MM.1S (cell line): ENCODE measurements at regions not wholly inside any gene's neighbourhood (a gene's known extent, or its start where the extent isn't known, plus 50 kb on each side); places are given as distances from the start of the nearest gene placed in this dataset.

Experiments used
- DNase-seq: peaks from one replicate; pipeline ENCODE4 v3.0.0-alpha.2; 2015
- H2AFZ ChIP-seq: fragments of 300-600 bp; sonication (generic); 2 replicates; pipeline ENCODE4 v1.6.0; 2016; ENCODE audit warnings: antibody characterized with exemption, low read length
- H3F3A ChIP-seq: fragments of 300-600 bp; sonication (generic); 2 replicates; pipeline ENCODE4 v1.6.1; 2016; ENCODE audit warnings: mild to moderate bottlenecking, antibody characterized with exemption, low read length, moderate library complexity, mixed read lengths; ENCODE audit not compliant: insufficient read depth
- H3K27ac ChIP-seq: fragments of 300-600 bp; sonication (generic); 2 replicates; pipeline ENCODE4 v1.5.1; 2016; ENCODE audit warnings: mild to moderate bottlenecking, low read length
- H3K27me3 ChIP-seq: fragments of 300-600 bp; sonication (generic); replicated peaks from 2 replicates; pipeline ENCODE4 v1.6.0; 2016; ENCODE audit warnings: low read length; ENCODE audit not compliant: insufficient read depth
- H3K36me3 ChIP-seq: fragments of 300-600 bp; sonication (generic); replicated peaks from 2 replicates; pipeline ENCODE4 v1.6.1; 2016; ENCODE audit warnings: mild to moderate bottlenecking, low read length, mixed read lengths; ENCODE audit not compliant: insufficient read depth
- H3K4me1 ChIP-seq: fragments of 300-600 bp; sonication (generic); 2 replicates; pipeline ENCODE4 v1.6.1; 2016; ENCODE audit warnings: low read length, mixed read lengths
- H3K4me2 ChIP-seq: fragments of 300-600 bp; sonication (generic); 2 replicates; pipeline ENCODE4 v1.6.0; 2016; ENCODE audit warnings: low read depth, low read length
- H3K4me3 ChIP-seq: fragments of 300-600 bp; sonication (generic); 2 replicates; pipeline ENCODE4 v1.5.1; 2016; ENCODE audit warnings: low read length, mixed read lengths
- H3K79me2 ChIP-seq: fragments of 300-600 bp; sonication (generic); 2 replicates; pipeline ENCODE4 v1.6.1; 2016; ENCODE audit warnings: mixed run types, low read length, mixed read lengths
- H3K9ac ChIP-seq: fragments of 300-600 bp; sonication (generic); 2 replicates; pipeline ENCODE4 v1.6.1; 2016; ENCODE audit warnings: low read length, mixed read lengths
- H3K9me2 ChIP-seq: fragments of 300-600 bp; sonication (generic); replicated peaks from 2 replicates; pipeline ENCODE4 v1.6.1; 2016; ENCODE audit warnings: mild to moderate bottlenecking, low read length, mixed read lengths; ENCODE audit not compliant: insufficient read depth
- H3K9me3 ChIP-seq: fragments of 300-600 bp; sonication (generic); replicated peaks from 2 replicates; pipeline ENCODE4 v1.6.1; 2016; ENCODE audit warnings: mild to moderate bottlenecking, low read length, mixed read lengths; ENCODE audit not compliant: insufficient read depth
- H4K20me1 ChIP-seq: fragments of 300-600 bp; sonication (generic); 2 replicates; pipeline ENCODE4 v1.6.1; 2016; ENCODE audit warnings: mild to moderate bottlenecking, low read length, moderate library complexity, mixed read lengths; ENCODE audit not compliant: insufficient read depth
- EZH2 ChIP-seq: fragments of 300-600 bp; sonication (generic); optimal IDR thresholded peaks from 2 replicates; pipeline ENCODE3; 2017; ENCODE audit warnings: low read depth, mild to moderate bottlenecking, antibody characterized with exemption, low read length, mixed read lengths
- EZH2phosphoT487 ChIP-seq: fragments of 300-600 bp; sonication (generic); IDR thresholded peaks from 2 replicates; pipeline ENCODE4 v1.6.1; 2018; ENCODE audit warnings: antibody characterized with exemption, low read length
- TF ChIP-seq, protein P1 (sequence below): fragments of 300-600 bp; sonication (generic); IDR thresholded peaks from 2 replicates; pipeline ENCODE4 v1.5.1; 2016; ENCODE audit warnings: antibody characterized with exemption, low read length, mixed read lengths

GRCh38 chr22:46029036-46029435, 52.1 kb upstream of the WNT7B start:
- Histone ChIP-seq H3F3A (no peaks in the 10 kb centered on the region), H2AFZ (no peak overlapping the region), H3K9ac (no peak overlapping the region), H3K79me2 (no peaks in the 10 kb centered on the region), H3K27ac (no peak overlapping the region), H3K9me2 (no peaks in the 10 kb centered on the region), H3K36me3 (no peaks in the 10 kb centered on the region), H4K20me1 (no peaks in the 10 kb centered on the region), H3K27me3 (peaks cover 20% of the 10 kb centered on the region), H3K4me1 (no peaks in the 10 kb centered on the region), H3K9me3 (no peaks in the 10 kb centered on the region), H3K4me2 (no peak overlapping the region), H3K4me3 (no peak overlapping the region)
- DNase-seq, result no peak
- TF ChIP-seq EZH2phosphoT487, result no peak

- H3K9me3 ChIP-seq, result no peaks in the 10 kb centered on the region
- H4K20me1 ChIP-seq, result no peaks in the 10 kb centered on the region
- H3K4me3 ChIP-seq, result no peak overlapping the region
- H3K9me2 ChIP-seq, result no peaks in the 10 kb centered on the region
- no peaks in the 10 kb centered on the region for H3K36me3 ChIP-seq
- no peak overlapping the region for H3K4me2 ChIP-seq
- TF ChIP-seq, protein P1, sequence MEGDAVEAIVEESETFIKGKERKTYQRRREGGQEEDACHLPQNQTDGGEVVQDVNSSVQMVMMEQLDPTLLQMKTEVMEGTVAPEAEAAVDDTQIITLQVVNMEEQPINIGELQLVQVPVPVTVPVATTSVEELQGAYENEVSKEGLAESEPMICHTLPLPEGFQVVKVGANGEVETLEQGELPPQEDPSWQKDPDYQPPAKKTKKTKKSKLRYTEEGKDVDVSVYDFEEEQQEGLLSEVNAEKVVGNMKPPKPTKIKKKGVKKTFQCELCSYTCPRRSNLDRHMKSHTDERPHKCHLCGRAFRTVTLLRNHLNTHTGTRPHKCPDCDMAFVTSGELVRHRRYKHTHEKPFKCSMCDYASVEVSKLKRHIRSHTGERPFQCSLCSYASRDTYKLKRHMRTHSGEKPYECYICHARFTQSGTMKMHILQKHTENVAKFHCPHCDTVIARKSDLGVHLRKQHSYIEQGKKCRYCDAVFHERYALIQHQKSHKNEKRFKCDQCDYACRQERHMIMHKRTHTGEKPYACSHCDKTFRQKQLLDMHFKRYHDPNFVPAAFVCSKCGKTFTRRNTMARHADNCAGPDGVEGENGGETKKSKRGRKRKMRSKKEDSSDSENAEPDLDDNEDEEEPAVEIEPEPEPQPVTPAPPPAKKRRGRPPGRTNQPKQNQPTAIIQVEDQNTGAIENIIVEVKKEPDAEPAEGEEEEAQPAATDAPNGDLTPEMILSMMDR, result no peak
- TF ChIP-seq EZH2, result no peak
- no peak for TF ChIP-seq EZH2phosphoT487
- H3K4me1 ChIP-seq, result no peaks in the 10 kb centered on the region
- no peak overlapping the region for H3K9ac ChIP-seq
- DNase-seq, result no peak
- H2AFZ ChIP-seq, result no peak overlapping the region
- peaks cover 20% of the 10 kb centered on the region; the same call in 1 of the 2 replicates for H3K27me3 ChIP-seq
- H3K27ac ChIP-seq, result no peak overlapping the region
- H3F3A ChIP-seq, result no peaks in the 10 kb centered on the region
- H3K79me2 ChIP-seq, result no peaks in the 10 kb centered on the region
Measured at GRCh38 chr22:46029574-46030200, 52.7 kb upstream of the WNT7B start.

- Histone ChIP-seq H3K9me2 (no peaks in the 10 kb centered on the region), H3K79me2 (no peaks in the 10 kb centered on the region), H3K36me3 (no peaks in the 10 kb centered on the region), H3K4me1 (no peaks in the 10 kb centered on the region), H3K27me3 (peaks cover 15% of the 10 kb centered on the region; the same call in 1 of the 2 replicates), H3F3A (no peaks in the 10 kb centered on the region), H3K9ac (no peak overlapping the region), H3K9me3 (no peaks in the 10 kb centered on the region), H2AFZ (no peak overlapping the region), H4K20me1 (no peaks in the 10 kb centered on the region), H3K4me3 (no peak overlapping the region), H3K27ac (no peak overlapping the region), H3K4me2 (no peak overlapping the region)
- TF ChIP-seq EZH2 (no peak), EZH2phosphoT487 (no peak)
- TF ChIP-seq, protein P1, result no peak
- no peak for DNase-seq
Measured at GRCh38 chr22:46030231-46030880, 53.4 kb upstream of the WNT7B start.

- H2AFZ ChIP-seq, result no peak overlapping the region
- H3K4me1 ChIP-seq, result no peaks in the 10 kb centered on the region
- no peaks in the 10 kb centered on the region for H3K79me2 ChIP-seq
- H3K9me2 ChIP-seq, result no peaks in the 10 kb centered on the region
- no peaks in the 10 kb centered on the region for H3K9me3 ChIP-seq
- H3K9ac ChIP-seq, result no peak overlapping the region
- TF ChIP-seq EZH2 (no peak), EZH2phosphoT487 (no peak)
- TF ChIP-seq, protein P1, result no peak
- H4K20me1 ChIP-seq, result no peaks in the 10 kb centered on the region
- no peaks in the 10 kb centered on the region for H3K36me3 ChIP-seq
- no peak overlapping the region for H3K4me2 ChIP-seq
- no peak overlapping the region for H3K4me3 ChIP-seq
- H3K27me3 ChIP-seq, result peaks cover 11% of the 10 kb centered on the region; the same call in 1 of the 2 replicates
- no peak for DNase-seq
- peaks cover under 1% of the 10 kb centered on the region for H3F3A ChIP-seq
- no peak overlapping the region for H3K27ac ChIP-seq
Measured at GRCh38 chr22:46031066-46031465, 54.1 kb upstream of the WNT7B start.
